CD4-positive, alpha-beta T cell (primary cell): ENCODE measurements at regions not wholly inside any gene's neighbourhood (a gene's known extent, or its start where the extent isn't known, plus 50 kb on each side); places are given as distances from the start of the nearest gene placed in this dataset.

Experiments
- ATAC-seq: fragments of 200-7000 bp; cut with Tn5 transposase; one replicate; pipeline ENCODE4 v1.10.0; 2022; ENCODE audit warnings: mild to moderate bottlenecking; ENCODE audit not compliant: poor library complexity
- CTCF ChIA-PET: fragments of 350-600 bp; sonication (Branson Sonifier 250); formaldehyde crosslinking; loops from one replicate; lab custom pipeline; 2021; ENCODE audit warnings: antibody characterized with exemption, inconsistent platforms; lab: Charles Lee
- POLR2A ChIA-PET: fragments of 350-600 bp; sonication (Branson Sonifier 250); formaldehyde crosslinking; loops from one replicate; lab custom pipeline; 2021; ENCODE audit warnings: antibody characterized with exemption, inconsistent platforms; lab: Charles Lee
- DNase-seq, 14 experiments: peaks; one replicate each; pipeline ENCODE4 v3.0.0-alpha.2; 2013 to 2020; ENCODE audit warnings: mixed read lengths in 2 of 14
- H3K27ac ChIP-seq, 2 donors: one replicate each; pipeline versions ENCODE4 v1.5.1 to v1.7.0; 2013; ENCODE audit warnings: low read length in 2 of 2, low read depth in 1 of 2, mild to moderate bottlenecking in 1 of 2
- H3K27me3 ChIP-seq, 2 experiments: 1 replicate in 1 of 2; 2 replicates in 1 of 2; pipeline versions ENCODE4 v1.6.1 to v1.7.0; 2013; ENCODE audit warnings: low read length in 2 of 2, control low read depth in 1 of 2, mild to moderate bottlenecking in 1 of 2, moderate library complexity in 1 of 2; ENCODE audit not compliant: insufficient read depth in 2 of 2, control insufficient read depth in 1 of 2
- H3K36me3 ChIP-seq: one replicate; pipeline ENCODE4 v1.6.1; 2013; ENCODE audit warnings: low read length, control low read depth; ENCODE audit not compliant: insufficient read depth
- H3K4me1 ChIP-seq: one replicate; pipeline ENCODE4 v1.6.1; 2013; ENCODE audit warnings: low read length, control low read depth; ENCODE audit not compliant: insufficient read depth
- H3K4me3 ChIP-seq: one replicate; pipeline ENCODE4 v1.5.1; 2013; ENCODE audit warnings: mild to moderate bottlenecking, low read length, moderate library complexity
- H3K9me3 ChIP-seq, 2 experiments: 1 replicate in 1 of 2; 2 replicates in 1 of 2; pipeline versions ENCODE4 v1.6.1 to v1.7.0; 2013; ENCODE audit warnings: low read length in 2 of 2, mild to moderate bottlenecking in 2 of 2, control low read depth in 1 of 2, moderate library complexity in 1 of 2; ENCODE audit not compliant: control insufficient read depth in 1 of 2, insufficient read depth in 1 of 2
- H3K27ac Mint-ChIP-seq: one replicate; pipeline ENCODE4 v1.8.0; 2020; ENCODE audit warnings: mixed read lengths
- H3K27me3 Mint-ChIP-seq: one replicate; pipeline ENCODE4 v1.8.0; 2021; ENCODE audit warnings: mixed read lengths
- H3K36me3 Mint-ChIP-seq: one replicate; pipeline ENCODE4 v1.8.0; 2021; ENCODE audit warnings: low read depth, mixed read lengths
- H3K4me1 Mint-ChIP-seq: one replicate; pipeline ENCODE4 v1.8.0; 2021; ENCODE audit warnings: low read depth, mixed read lengths
- H3K4me3 Mint-ChIP-seq: one replicate; pipeline ENCODE4 v1.8.0; 2020; ENCODE audit warnings: mild to moderate bottlenecking, mixed read lengths
- H3K9me3 Mint-ChIP-seq: one replicate; pipeline ENCODE4 v1.8.0; 2020; ENCODE audit warnings: mixed read lengths
- CTCF ChIP-seq: fragments of 200-600 bp; IDR thresholded peaks from one replicate; pipeline ENCODE4 v1.8.0; 2022; ENCODE audit warnings: antibody characterized with exemption, mild to moderate bottlenecking
- intact Hi-C, 2 experiments: fragments of 100-400 bp; cut with DNase I in 1 of 2; cut with micrococcal nuclease in 1 of 2; formaldehyde crosslinking; loops; one replicate each; pipeline versions ENCODE4 v1.15.1 to v1.9.0; 2023 to 2025; cut with DNase I, micrococcal nuclease

GRCh38 chr1:38394303-38394702 is 347.7 kb upstream of the POU3F1 start:
- intact Hi-C loops: no loop called here
- Histone ChIP-seq H3K4me3 (no peak overlapping the region), H3K27me3 (peaks cover 12 to 18% of the 10 kb centered on the region in 2 experiments), H3K4me1 (no peaks in the 10 kb centered on the region), H3K36me3 (no peaks in the 10 kb centered on the region), H3K27ac (no peak overlapping the region), H3K9me3 (peaks cover 8 to 11% of the 10 kb centered on the region in 2 experiments)
- CTCF ChIA-PET: no interaction called here
- DNase-seq: no peak
- Mint-ChIP-seq H3K4me1 (no peaks in the 10 kb centered on the region), H3K9me3 (peaks cover 8% of the 10 kb centered on the region), H3K27me3 (peaks cover 40% of the 10 kb centered on the region), H3K36me3 (no peaks in the 10 kb centered on the region), H3K4me3 (no peak overlapping the region), H3K27ac (no peak overlapping the region)
- POLR2A ChIA-PET: no interaction called here
- TF ChIP-seq CTCF: no peak
- no peak for ATAC-seq

GRCh38 chr1:38392861-38393260 is 346.3 kb upstream of the POU3F1 start:
- intact Hi-C loops: no loop called here
- TF ChIP-seq CTCF: no peak
- DNase-seq: no peak
- ChIA-PET CTCF (no interaction called here), POLR2A (no interaction called here)
- no peaks in the 10 kb centered on the region for H3K4me1 Mint-ChIP-seq
- peaks cover 12 to 18% of the 10 kb centered on the region in 2 experiments for H3K27me3 ChIP-seq
- H3K36me3 ChIP-seq: no peaks in the 10 kb centered on the region
- H3K27ac Mint-ChIP-seq: no peak overlapping the region
- H3K4me3 Mint-ChIP-seq: no peak overlapping the region
- no peaks in the 10 kb centered on the region for H3K36me3 Mint-ChIP-seq
- H3K4me1 ChIP-seq: no peaks in the 10 kb centered on the region
- peaks cover 40% of the 10 kb centered on the region for H3K27me3 Mint-ChIP-seq
- H3K4me3 ChIP-seq: no peak overlapping the region
- H3K27ac ChIP-seq: no peak overlapping the region
- H3K9me3 Mint-ChIP-seq: peaks cover 8% of the 10 kb centered on the region
- H3K9me3 ChIP-seq: peaks cover 8% of the 10 kb centered on the region in 2 experiments
- no peak for ATAC-seq

GRCh38 chr1:38381256-38381655 is 334.7 kb upstream of the POU3F1 start:
- H3K27ac ChIP-seq: no peak overlapping the region
- H3K9me3 ChIP-seq: no peaks in the 10 kb centered on the region
- no peaks in the 10 kb centered on the region for H3K4me1 ChIP-seq
- no peak overlapping the region for H3K4me3 Mint-ChIP-seq
- H3K27me3 Mint-ChIP-seq: peaks cover 17% of the 10 kb centered on the region
- intact Hi-C loops: no loop called here
- no peak overlapping the region for H3K4me3 ChIP-seq
- H3K36me3 Mint-ChIP-seq: no peaks in the 10 kb centered on the region
- DNase-seq (no peak), ATAC-seq (no peak)
- H3K27me3 ChIP-seq: no peaks in the 10 kb centered on the region
- ChIA-PET CTCF (no interaction called here), POLR2A (no interaction called here)
- no peak for TF ChIP-seq CTCF
- no peak overlapping the region for H3K27ac Mint-ChIP-seq
- H3K36me3 ChIP-seq: no peaks in the 10 kb centered on the region
- H3K4me1 Mint-ChIP-seq: no peaks in the 10 kb centered on the region
- no peaks in the 10 kb centered on the region for H3K9me3 Mint-ChIP-seq
